H1 (cell line): ENCODE measurements at regions not wholly inside any gene's neighbourhood (a gene's known extent, or its start where the extent isn't known, plus 50 kb on each side); places are given as distances from the start of the nearest gene placed in this dataset.

ENCODE experiments used
- CTCF ChIA-PET: fragments of 300-600 bp; sonication (Branson Sonifier 250); formaldehyde crosslinking; loops from one replicate; lab custom pipeline; 2021; ENCODE audit not compliant: partially characterized antibody; lab: Charles Lee
- POLR2A ChIA-PET: fragments of 300-600 bp; sonication (Branson Sonifier 250); formaldehyde crosslinking; loops from one replicate; lab custom pipeline; 2021; ENCODE audit warnings: inconsistent platforms; ENCODE audit not compliant: partially characterized antibody; lab: Charles Lee
- DNase-seq, 2 experiments: peaks; one replicate each; pipeline versions ENCODE4 v3.0.0 to v3.0.0-alpha.2; 2010 to 2022; ENCODE audit warnings: low spot score in 2 of 2, low read depth in 1 of 2, mixed read lengths in 1 of 2
- FAIRE-seq: peaks from 2 replicates; lab custom pipeline; 2011; peaks lifted over from hg19 to GRCh38; lab: Jason Lieb, UNC
- H2AFZ ChIP-seq: 2 replicates; pipeline ENCODE4 v1.8.1; 2012; ENCODE audit warnings: low read length, inconsistent platforms
- H2AK5ac ChIP-seq: 2 replicates; pipeline ENCODE4 v1.6.1; 2013; ENCODE audit warnings: low read depth, low read length
- H2BK120ac ChIP-seq: replicated peaks from 2 replicates; pipeline ENCODE3; 2013; ENCODE audit warnings: low read depth, low read length, inconsistent platforms
- H2BK12ac ChIP-seq: 2 replicates; pipeline ENCODE4 v1.6.1; 2013; ENCODE audit warnings: low read depth, low read length
- H2BK15ac ChIP-seq: 2 replicates; pipeline ENCODE4 v1.6.1; 2013; ENCODE audit warnings: low read length
- H2BK20ac ChIP-seq: 2 replicates; pipeline ENCODE4 v1.6.1; 2013; ENCODE audit warnings: low read length
- H2BK5ac ChIP-seq: 2 replicates; pipeline ENCODE4 v1.6.1; 2013; ENCODE audit warnings: low read depth, low read length
- H3K14ac ChIP-seq: 2 replicates; pipeline ENCODE4 v1.6.1; 2013; ENCODE audit warnings: inconsistent platforms; ENCODE audit not compliant: insufficient read length
- H3K18ac ChIP-seq: 2 replicates; pipeline ENCODE4 v1.6.1; 2013; ENCODE audit warnings: low read length; ENCODE audit errors: extremely low read depth
- H3K23ac ChIP-seq: 2 replicates; pipeline ENCODE4 v1.6.1; 2013; ENCODE audit warnings: inconsistent platforms; ENCODE audit not compliant: insufficient read length
- H3K23me2 ChIP-seq: 2 replicates; pipeline ENCODE4 v1.6.1; 2013; ENCODE audit warnings: low read depth, low read length
- H3K27ac ChIP-seq: 2 replicates; pipeline ENCODE4 v1.6.1; 2011; ENCODE audit warnings: low read depth, low read length, inconsistent platforms
- H3K27me3 ChIP-seq, 4 experiments: replicated peaks in 1 of 4; 1 replicate in 1 of 4; 2 replicates in 3 of 4; pipeline versions ENCODE4 v1.6.1 to v1.8.1; 2011 to 2013; ENCODE audit warnings: low read length in 3 of 4, mild to moderate bottlenecking in 3 of 4, inconsistent platforms in 2 of 4, mixed read lengths in 2 of 4, moderate library complexity in 1 of 4; ENCODE audit not compliant: control insufficient read depth in 3 of 4, insufficient read depth in 3 of 4; ENCODE audit errors: extremely low read depth in 1 of 4
- H3K36me3 ChIP-seq, 4 experiments: 2 replicates each; pipeline versions ENCODE4 v1.6.1 to v1.8.1; 2011 to 2013; ENCODE audit warnings: mild to moderate bottlenecking in 4 of 4, low read length in 3 of 4, moderate library complexity in 2 of 4, control low read depth in 1 of 4, inconsistent platforms in 1 of 4; ENCODE audit not compliant: insufficient read depth in 4 of 4, control insufficient read depth in 2 of 4
- H3K4ac ChIP-seq: replicated peaks from 2 replicates; pipeline ENCODE3; 2013; ENCODE audit warnings: low read length, low read depth, mixed read lengths, inconsistent platforms; ENCODE audit not compliant: insufficient read length
- H3K4me1 ChIP-seq, 4 experiments: replicated peaks in 1 of 4; 1 replicate in 1 of 4; 2 replicates in 3 of 4; pipeline versions ENCODE4 v1.6.1 to v1.8.1; 2011 to 2013; ENCODE audit warnings: low read length in 3 of 4, inconsistent platforms in 2 of 4, mixed read lengths in 1 of 4; ENCODE audit not compliant: insufficient read depth in 4 of 4, control insufficient read depth in 3 of 4
- H3K4me2 ChIP-seq, 2 experiments: 2 replicates each; pipeline versions ENCODE4 v1.6.1 to v1.8.1; 2011 to 2013; ENCODE audit warnings: low read depth in 2 of 2, low read length in 2 of 2, control low read depth in 1 of 2, inconsistent platforms in 1 of 2, mild to moderate bottlenecking in 1 of 2; ENCODE audit not compliant: insufficient read depth in 1 of 2
- H3K4me3 ChIP-seq, 4 experiments: fragments of 200-600, 300-600 bp in 1 of 4; sonication (generic), shearing (Covaris generic), sonication (Bioruptor Twin) in 1 of 4; 2 replicates each; pipeline versions ENCODE4 v1.5.1 to v1.8.1; 2011 to 2016; ENCODE audit warnings: low read length in 4 of 4, low read depth in 3 of 4, control low read depth in 2 of 4, inconsistent platforms in 2 of 4, mild to moderate bottlenecking in 2 of 4, mixed read lengths in 1 of 4, moderate library complexity in 1 of 4; ENCODE audit not compliant: insufficient read depth in 2 of 4; ENCODE audit errors: extremely low read depth in 1 of 4
- H3K56ac ChIP-seq: replicated peaks from 2 replicates; pipeline ENCODE3; 2013; ENCODE audit warnings: low read depth, mild to moderate bottlenecking, mixed read lengths, low read length, inconsistent platforms; ENCODE audit not compliant: insufficient read length
- H3K79me1 ChIP-seq: 2 replicates; pipeline ENCODE4 v1.6.1; 2013; ENCODE audit warnings: low read depth, low read length, control low read depth
- H3K79me2 ChIP-seq, 2 experiments: 2 replicates each; pipeline versions ENCODE4 v1.6.1 to v1.8.1; 2012 to 2013; ENCODE audit warnings: low read length in 2 of 2, mild to moderate bottlenecking in 2 of 2, inconsistent platforms in 1 of 2; ENCODE audit not compliant: insufficient read depth in 2 of 2, control insufficient read depth in 1 of 2
- H3K9ac ChIP-seq, 4 experiments: replicated peaks in 1 of 4; 1 replicate in 1 of 4; 2 replicates in 3 of 4; pipeline versions ENCODE4 v1.6.1 to v1.8.1; 2011 to 2013; ENCODE audit warnings: low read depth in 3 of 4, low read length in 3 of 4, control low read depth in 2 of 4, mild to moderate bottlenecking in 2 of 4, moderate library complexity in 2 of 4, inconsistent platforms in 1 of 4; ENCODE audit errors: extremely low read depth in 1 of 4
- H3K9me3 ChIP-seq, 2 experiments: 2 replicates each; pipeline versions ENCODE4 v1.6.1 to v1.8.1; 2012 to 2013; ENCODE audit warnings: mild to moderate bottlenecking in 2 of 2, moderate library complexity in 2 of 2, control low read depth in 1 of 2, inconsistent platforms in 1 of 2, low read depth in 1 of 2, low read length in 1 of 2, mixed read lengths in 1 of 2; ENCODE audit not compliant: insufficient read depth in 2 of 2
- H4K20me1 ChIP-seq, 2 experiments: replicated peaks in 1 of 2; 2 replicates each; pipeline versions ENCODE3 to v1.8.1; 2011 to 2013; ENCODE audit warnings: inconsistent platforms in 2 of 2, low read length in 2 of 2, mild to moderate bottlenecking in 1 of 2; ENCODE audit not compliant: insufficient read depth in 2 of 2, control insufficient read depth in 1 of 2
- H4K5ac ChIP-seq: 2 replicates; pipeline ENCODE4 v1.6.1; 2013; ENCODE audit warnings: low read length, low read depth, mixed read lengths, inconsistent platforms; ENCODE audit not compliant: insufficient read length
- H4K8ac ChIP-seq: 2 replicates; pipeline ENCODE4 v1.8.0; 2013; ENCODE audit warnings: mild to moderate bottlenecking, moderate library complexity, low read length, inconsistent platforms; ENCODE audit not compliant: insufficient read depth; ENCODE audit errors: extremely low read depth
- H4K91ac ChIP-seq: replicated peaks from 2 replicates; pipeline ENCODE3; 2013; ENCODE audit warnings: low read length, mixed read lengths, inconsistent platforms; ENCODE audit not compliant: insufficient read length
- BACH1 ChIP-seq: IDR thresholded peaks from 2 replicates; pipeline ENCODE4 v1.6.1; 2012; ENCODE audit warnings: low read length, improper control_type of control experiment
- CBX5 ChIP-seq: fragments of 300-800, 300-1000 bp; sonication (generic); IDR thresholded peaks from 2 replicates; pipeline ENCODE4 v1.7.1; 2016; ENCODE audit warnings: antibody characterized with exemption, low read length, low read depth
- MAFK ChIP-seq: IDR thresholded peaks from 2 replicates; pipeline ENCODE4 v1.6.1; 2012; ENCODE audit warnings: low read depth, mild to moderate bottlenecking, improper control_type of control experiment, low read length
- SP1 ChIP-seq: IDR thresholded peaks from 2 replicates; pipeline ENCODE4 v1.6.1; 2011; ENCODE audit warnings: low read depth, low read length
- WGBS, 2 experiments: shearing (Covaris generic) in 1 of 2; methylation state at CpG; one replicate each; pipeline versions ENCODE4 v1.1.6 to v1.1.7; 2013 to 2015; ENCODE audit warnings: low lambda C conversion rate in 2 of 2, mixed read lengths in 2 of 2, inconsistent platforms in 1 of 2, low coverage in 1 of 2, missing lambda C conversion rate in 1 of 2; ENCODE audit not compliant: insufficient replicate concordance in 2 of 2, insufficient coverage in 1 of 2, insufficient read length in 1 of 2; ENCODE audit errors: extremely low coverage in 1 of 2, missing lambda C conversion rate in 1 of 2; 5-methylcytosine and 5-hydroxymethylcytosine counted together

DNA sequence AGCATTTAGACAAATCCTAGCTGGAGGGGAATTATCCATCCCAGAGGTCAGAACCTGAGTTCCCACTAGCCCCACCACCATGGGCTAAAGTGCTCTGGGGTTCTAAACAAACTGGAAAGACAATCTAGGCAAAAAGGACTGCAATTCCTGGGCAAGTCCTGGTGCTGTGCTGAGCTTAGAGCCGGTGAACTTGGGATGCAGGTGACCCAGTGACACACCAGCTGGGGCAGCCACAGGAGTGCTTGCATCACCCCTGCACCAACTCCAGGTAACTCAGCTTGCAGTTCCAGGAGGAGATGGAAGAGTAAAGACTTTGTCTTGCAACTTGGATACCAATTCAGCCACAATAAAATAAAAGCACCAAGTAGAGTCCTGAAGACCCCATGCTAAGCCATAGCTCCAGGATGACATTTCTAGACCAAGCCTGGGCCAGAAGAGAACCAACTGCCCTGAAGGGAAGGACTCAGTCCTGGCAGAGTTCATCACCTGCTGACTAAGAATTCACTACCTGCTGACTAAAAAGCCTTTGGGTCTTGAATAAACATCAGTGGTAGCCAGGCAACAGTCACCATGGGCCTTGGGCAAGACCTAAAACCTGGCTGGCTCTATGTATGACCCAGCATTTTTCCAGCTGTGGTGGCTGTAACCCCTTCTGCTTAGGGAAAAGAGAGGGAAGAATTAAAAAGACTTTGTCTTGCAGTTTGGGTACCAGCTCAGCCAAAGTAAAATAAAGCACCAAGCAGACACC is 223.4 kb upstream of the DIO2 start:
- no peak overlapping the region for H3K4me3 ChIP-seq
- H3K9me3 ChIP-seq = no peaks in the 10 kb centered on the region
- WGBS, 2 experiments = 100% methylated on average over 1 of the region's 1 CpG; no CpG with 5 or more reads in 1 of the 2 experiments
- H2BK120ac ChIP-seq = no peak overlapping the region
- H3K4me1 ChIP-seq = peaks cover 0 to 4% (median 1%) of the 10 kb centered on the region in 4 experiments; a peak in 1 of 7 replicates
- no peak overlapping the region for H3K23ac ChIP-seq
- no peak overlapping the region for H2BK5ac ChIP-seq
- no peak overlapping the region for H4K5ac ChIP-seq
- H2BK12ac ChIP-seq = no peak overlapping the region
- no peak overlapping the region for H3K56ac ChIP-seq
- H4K8ac ChIP-seq = no peak overlapping the region
- POLR2A ChIA-PET = no interaction called here
- no peaks in the 10 kb centered on the region for H4K20me1 ChIP-seq
- H2BK20ac ChIP-seq = no peak overlapping the region
- no peak overlapping the region for H2BK15ac ChIP-seq
- DNase-seq (no peak), FAIRE-seq (no peak)
- CTCF ChIA-PET = interaction anchor here (0.6 to 0.8 kb wide), 2 partner anchors 72 to 165 kb away, joined by 3 read pairs; no protein-coding TSS in a partner anchor
- no peak overlapping the region; the same call in 1 of the 2 replicates for H2AK5ac ChIP-seq
- no peak overlapping the region for H4K91ac ChIP-seq
- no peaks in the 10 kb centered on the region for H3K79me2 ChIP-seq
- no peaks in the 10 kb centered on the region for H3K27me3 ChIP-seq
- no peak overlapping the region for H3K18ac ChIP-seq
- no peak overlapping the region for H3K14ac ChIP-seq
- H3K4me2 ChIP-seq = no peak overlapping the region
- TF ChIP-seq SP1 (0 out of 2 replicates have a peak, but pooled peaks have one; percentile 25), BACH1 (peak; percentile 95), CBX5 (no peak), MAFK (peak; percentile 71; the same call in 1 of the 2 replicates)
- H3K36me3 ChIP-seq = no peaks in the 10 kb centered on the region
- no peak overlapping the region for H3K9ac ChIP-seq
- no peaks in the 10 kb centered on the region for H3K23me2 ChIP-seq
- H3K27ac ChIP-seq = no peak overlapping the region
- no peaks in the 10 kb centered on the region for H3K79me1 ChIP-seq
- no peak overlapping the region for H3K4ac ChIP-seq
- H2AFZ ChIP-seq = no peak overlapping the region
